Inflammatory macrophage treated with lipopolysaccharide for 1 hour (primary cell): ENCODE measurements at regions not wholly inside any gene's neighbourhood (a gene's known extent, or its start where the extent isn't known, plus 50 kb on each side); places are given as distances from the start of the nearest gene placed in this dataset.
"Not testable (repeated sequence)": the region's sequence is repeated elsewhere in the genome, so short reads cannot be mapped to it uniquely, and the experiment has no call there.

Experiments
- DNase-seq, 2 donors: peaks; one replicate each; pipeline ENCODE4 v3.0.0-alpha.2; 2020 to 2022

- peak; percentile 40 to 67 for DNase-seq
Observed at GRCh38 chr22:22745225-22746060, 101.0 kb downstream of the GGTLC2 start.

DNA sequence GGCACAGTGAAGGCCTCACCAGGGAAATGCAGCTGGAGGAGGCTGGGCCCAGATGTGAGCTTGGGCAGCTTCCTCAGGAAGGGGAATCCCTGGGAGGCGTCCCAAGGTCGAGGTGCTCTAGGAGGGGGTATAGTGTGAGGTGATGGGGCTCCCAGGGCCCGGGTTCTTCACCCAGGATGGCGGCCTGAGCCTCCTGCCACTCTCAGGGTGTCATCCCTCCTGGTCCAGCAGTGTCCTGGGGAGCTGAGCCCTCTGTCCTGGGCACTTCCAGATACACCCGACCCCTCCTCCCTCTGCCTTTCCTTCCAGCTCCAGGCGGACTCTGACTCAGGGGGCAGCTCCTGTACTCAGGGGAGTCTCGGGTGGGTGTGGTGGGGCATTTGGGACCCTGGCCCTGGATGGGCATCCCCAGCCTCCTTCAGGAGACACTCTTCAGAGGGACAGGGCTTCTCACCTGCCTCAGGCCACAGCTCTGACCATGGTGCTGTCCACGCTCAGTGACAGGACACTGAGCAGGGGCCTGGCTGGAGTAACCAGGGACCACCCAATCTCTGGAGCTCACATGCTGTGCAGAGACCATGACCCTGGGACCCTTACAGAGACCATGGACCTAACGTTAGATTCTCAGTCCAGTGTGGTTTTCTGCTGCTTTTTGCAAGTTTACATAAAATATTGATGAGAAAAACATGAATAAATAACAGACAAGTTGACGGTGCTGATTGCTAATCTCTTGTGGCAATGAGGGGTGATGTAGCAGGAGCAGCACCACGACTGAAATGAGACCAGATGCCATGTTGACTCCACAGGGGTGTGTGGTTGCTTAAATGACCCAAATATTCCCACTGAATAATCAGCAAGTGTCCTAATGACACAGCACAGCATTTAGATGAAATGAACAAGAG lies 101.9 kb downstream of the GGTLC2 start:
- DNase-seq = no peak

DNA sequence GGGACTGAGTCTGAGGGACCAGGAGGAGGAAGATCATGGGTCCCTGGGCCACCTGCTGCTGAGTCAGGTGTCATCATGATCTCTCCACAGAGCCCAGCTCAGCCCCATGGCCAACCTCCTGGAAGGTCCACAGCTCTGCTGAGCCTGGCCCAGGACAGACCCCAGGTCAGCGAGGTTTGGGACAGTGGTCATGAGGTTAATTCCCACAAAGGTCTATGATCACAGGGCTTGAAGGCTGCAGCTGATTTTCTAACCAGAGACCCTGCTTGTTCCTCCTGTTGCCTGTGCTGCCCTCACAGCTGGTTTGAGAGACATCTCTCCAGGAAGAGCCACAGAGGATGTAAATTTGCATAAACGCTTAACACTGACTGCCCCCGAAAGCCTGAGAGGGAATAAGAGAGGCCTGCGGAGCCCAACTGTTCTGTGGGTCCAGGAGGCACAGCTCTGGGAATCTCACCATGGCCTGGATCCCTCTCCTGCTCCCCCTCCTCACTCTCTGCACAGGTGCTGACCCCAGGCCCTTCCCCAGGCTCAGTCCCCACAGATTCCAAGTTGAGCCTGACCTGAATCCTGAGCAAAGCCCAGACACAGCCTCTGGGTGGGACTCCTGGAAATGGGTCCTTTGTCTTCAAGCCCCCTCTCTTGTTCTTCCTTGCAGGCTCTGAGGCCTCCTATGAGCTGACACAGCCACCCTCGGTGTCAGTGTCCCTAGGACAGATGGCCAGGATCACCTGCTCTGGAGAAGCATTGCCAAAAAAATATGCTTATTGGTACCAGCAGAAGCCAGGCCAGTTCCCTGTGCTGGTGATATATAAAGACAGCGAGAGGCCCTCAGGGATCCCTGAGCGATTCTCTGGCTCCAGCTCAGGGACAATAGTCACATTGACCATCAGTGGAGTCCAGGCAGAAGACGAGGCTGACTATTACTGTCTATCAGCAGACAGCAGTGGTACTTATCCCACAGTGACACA lies 102.8 kb downstream of the GGTLC2 start:
- DNase-seq = no peak

- DNase-seq = peak; percentile 64 to 78
Observed at GRCh38 chr22:22748297-22748743, 103.9 kb downstream of the GGTLC2 start.

GRCh38 chr22:22748756-22749155 lies 104.3 kb downstream of the GGTLC2 start:
- no peak for DNase-seq

DNA sequence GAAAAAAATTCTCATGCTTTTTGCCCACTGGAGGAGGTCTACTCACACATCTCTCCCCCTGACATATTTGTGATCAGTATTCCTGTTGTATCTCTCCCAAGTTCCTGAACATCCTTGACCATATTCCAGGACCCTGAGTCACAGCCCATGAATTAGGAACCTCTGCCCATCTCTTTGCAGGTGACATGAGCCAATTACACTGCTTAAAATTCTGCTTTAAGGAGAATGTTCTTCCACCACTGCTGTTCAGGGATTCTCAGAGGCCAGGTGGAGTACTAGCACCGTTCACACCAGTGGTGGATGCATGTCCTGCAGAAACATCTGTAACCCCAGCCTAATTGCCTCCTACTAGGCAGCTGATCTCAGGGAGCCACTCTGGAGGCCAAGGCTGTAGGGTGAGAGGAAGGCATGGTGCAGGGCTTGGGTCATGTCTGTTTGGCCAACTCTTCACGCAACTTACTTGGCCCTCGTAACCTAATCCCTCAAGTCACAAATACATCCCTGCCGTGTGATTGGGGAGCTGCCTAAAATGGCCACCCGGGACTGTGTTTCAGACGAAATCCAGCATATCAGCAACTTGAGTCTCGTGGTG lies 104.8 kb downstream of the GGTLC2 start:
- no peak for DNase-seq

DNA sequence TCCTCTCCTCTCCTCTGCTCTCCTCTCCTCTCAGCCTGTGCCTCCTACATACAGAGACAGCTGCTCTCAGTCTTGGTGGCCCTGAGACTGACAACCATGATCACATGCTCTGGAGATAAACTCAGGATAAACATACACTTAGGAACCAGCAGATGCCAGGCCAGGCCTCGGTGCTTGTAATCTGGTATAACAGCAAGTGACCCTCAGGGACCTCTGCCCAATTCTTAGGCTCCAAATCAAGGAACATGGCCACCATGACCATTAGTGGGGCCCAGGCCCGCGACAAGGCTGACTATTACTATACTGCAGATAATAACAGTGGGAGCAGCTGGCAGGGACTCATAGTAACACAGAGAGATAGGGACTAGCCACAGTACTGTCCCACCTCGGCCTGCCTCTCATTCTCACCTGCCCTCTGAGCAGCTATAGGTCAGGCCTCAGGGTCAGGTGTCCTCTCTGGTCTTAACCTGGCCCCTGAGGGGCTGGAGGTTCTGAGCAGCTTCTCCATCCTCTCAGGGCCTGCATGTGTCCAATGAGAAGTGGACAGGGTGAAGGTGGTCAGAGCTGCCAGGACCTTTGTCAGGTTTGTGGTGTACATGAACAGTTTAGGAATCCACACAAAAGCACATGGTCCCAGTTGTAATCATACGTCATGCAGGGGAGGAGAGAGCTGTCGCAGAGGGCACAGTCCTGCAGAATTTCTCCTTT lies 106.1 kb downstream of the GGTLC2 start:
- DNase-seq = no peak

GRCh38 chr22:22751043-22751603 lies 106.7 kb downstream of the GGTLC2 start:
- DNase-seq = no peak

DNA sequence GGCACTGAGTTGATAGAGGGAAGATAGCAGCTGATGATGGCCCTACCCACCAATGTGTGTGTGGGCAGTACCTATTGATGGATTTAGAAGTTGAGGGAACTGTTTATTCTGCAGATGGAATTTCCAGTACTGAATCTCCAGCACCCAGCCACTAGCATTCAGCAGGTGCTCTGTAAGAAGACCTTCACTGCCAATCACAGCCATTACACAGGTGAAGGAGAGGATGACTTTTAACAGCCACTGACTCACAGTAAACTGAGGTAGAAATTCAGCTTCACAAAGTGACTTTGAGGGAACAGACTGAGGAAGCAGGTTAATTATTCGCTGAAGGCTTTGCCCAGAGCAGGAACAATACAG lies 107.8 kb downstream of the GGTLC2 start:
- no peak for DNase-seq

DNA sequence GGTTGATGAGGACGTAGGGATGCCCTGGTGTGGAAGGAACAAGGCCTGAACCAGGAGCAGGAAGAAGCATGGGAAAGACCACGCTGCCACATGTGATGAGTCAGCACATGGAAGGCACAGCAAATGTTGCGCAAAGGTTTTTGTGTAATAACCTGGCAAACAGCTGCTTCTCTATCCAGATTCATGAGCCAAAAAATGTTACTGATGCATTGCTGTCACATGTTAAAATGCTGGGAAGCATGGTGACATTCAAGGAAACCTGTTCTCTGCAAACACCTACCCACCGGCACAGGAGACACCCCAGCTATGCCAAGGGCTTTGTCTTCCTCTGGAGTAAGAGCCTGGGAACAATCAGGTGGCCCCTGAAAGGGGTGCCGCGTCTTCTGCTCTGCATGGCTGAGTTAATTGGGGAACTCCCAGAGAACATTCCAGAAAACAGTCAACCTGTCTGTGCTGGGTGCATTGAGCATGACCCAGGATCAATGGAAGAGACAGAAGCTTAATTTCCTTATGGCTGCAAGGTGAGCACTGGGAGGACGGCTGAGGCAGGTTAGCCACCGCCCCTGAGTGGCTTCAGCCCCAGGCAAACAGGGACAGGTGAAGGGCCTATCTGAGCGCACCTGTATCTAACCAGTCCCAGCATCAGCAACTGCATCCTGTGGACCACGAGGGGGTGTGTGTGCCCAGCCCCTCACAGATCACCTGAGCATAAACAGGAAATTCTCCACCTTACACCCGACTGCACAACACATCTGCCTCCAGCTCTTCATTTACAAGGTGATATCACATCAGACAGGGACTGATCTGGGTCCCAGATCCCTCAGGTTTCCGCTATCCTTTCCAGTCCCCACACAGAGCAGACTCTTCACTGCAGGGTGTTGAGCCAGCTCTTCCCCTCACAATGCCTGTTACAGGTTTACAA lies 108.4 kb downstream of the GGTLC2 start:
- peak; percentile 78 to 85 for DNase-seq

GRCh38 chr22:22753526-22754267 lies 109.3 kb downstream of the GGTLC2 start:
- peak; percentile 30 to 73 for DNase-seq

DNA sequence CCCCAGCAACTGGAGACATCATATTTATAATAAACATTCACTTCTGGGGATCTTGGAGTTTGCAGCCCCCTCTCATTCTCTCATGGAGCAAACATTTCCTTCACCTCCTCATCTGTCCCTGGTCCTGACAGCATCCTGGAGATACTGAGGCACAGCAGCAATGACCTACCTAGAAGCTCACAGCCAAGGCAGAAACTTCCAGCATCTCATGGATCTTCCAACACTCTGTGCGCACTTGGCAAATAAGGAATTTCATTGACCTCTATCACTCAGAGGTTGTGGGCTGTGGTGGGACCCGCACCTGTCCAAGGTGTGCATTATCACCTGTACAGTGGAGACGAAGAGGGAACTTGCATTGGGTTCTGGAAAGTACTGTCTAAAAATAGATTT lies 109.8 kb downstream of the GGTLC2 start:
- no peak for DNase-seq

DNA sequence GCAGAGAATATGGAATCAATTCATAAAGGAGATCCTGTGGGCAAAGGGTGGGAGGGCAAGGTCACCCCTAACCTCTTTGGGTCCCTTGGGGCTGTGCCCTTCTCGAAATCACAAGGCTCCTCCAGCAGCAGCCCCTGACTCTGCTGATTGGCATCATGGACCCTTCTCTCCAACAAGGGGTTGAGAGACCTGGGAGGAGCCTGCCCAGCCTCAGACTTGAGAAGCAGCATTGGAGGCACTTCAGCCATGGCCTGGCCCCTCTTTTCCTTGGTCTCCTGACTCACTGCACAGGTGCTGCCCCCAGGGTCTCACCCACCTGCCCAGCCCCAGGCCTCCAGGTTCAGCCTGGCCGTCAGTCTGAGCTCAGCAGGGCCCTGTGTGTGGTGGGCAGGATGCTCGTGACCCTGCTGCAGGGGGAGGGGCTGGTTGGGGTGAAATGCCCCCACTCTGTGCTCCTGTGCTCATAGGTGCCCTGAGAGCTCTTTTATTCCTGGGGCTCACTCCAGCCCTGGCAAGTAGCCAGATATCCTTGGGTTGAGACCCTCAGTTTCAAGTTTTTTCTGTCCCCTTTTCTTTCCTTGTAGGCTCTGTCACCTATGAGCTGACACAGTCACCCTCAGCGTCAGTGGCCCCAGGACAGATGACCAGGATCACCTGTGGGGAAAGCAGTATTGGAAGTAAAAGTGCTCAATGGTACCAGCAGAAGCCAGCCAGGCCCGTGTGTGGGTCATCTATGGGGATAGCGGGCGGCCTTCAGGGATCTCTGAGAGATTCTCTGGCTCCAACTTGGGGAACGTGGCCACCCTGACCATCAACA lies 110.8 kb downstream of the GGTLC2 start:
- no peak for DNase-seq

GRCh38 chr22:22755778-22756100 lies 111.3 kb downstream of the GGTLC2 start:
- no peak for DNase-seq

- no peak for DNase-seq
Observed at GRCh38 chr22:22756109-22756508, 111.7 kb downstream of the GGTLC2 start.

GRCh38 chr22:22756551-22757201 lies 112.3 kb downstream of the GGTLC2 start:
- not testable (repeated sequence) for DNase-seq

DNA sequence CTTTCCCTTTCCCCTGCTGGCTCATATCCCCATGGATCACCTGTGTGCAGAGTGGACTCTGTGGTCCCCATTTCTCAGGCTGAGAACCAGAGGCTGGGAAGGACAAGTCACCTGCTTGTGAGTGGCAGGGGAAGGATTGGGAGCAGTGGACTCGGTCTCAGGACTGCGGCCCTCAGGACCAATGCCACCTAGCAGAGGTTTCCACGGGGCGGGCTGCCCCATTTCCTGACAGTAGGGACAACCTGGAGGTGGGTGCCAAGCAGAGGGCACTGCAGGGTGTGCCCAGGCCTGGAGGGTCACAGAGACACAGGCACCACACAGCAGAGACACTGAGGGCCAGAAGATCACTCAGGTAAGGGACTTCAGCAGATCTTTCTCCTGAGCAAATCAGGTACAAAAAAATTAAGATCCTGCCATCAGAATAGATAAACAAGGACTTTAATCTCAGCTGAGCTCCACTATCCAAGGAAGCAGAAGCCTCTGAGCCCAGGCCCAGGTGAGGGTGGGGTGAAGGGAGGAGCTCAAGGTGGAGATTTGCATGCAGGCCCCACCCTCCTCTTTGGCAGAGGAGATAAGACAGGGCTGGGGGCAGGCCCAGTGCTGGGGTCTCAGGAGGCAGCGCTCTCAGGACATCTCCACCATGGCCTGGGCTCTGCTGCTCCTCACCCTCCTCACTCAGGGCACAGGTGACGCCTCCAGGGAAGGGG lies 113.8 kb downstream of the GGTLC2 start:
- DNase-seq = not testable (repeated sequence)
